ENCODE measurements at regions not wholly inside any gene's neighbourhood (a gene's known extent, or its start where the extent isn't known, plus 50 kb on each side); places are given as distances from the start of the nearest gene placed in this dataset.

DNA sequence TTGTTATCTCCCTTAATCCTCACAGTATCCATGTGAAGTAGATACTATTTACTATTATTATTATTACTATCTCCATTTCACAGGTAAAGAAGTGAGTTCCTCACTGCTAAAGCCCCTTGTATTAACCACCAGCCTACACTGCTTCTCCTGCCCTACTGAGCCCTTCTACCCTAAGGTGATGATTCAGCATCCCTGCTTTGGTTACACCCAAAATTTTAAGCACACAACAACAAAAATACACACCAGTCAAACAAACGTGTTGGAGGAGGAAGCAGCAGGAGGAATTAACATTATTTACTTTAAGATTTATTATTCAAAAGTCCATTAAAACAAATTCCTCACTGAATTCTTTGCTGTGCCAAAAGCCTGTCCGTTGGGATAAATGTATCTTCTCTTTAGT lies 370.2 kb upstream of the BRINP1 start:
- no CpG with 5 or more reads among the region's 2 CpGs for WGBS (ENCODE audit: insufficient coverage)
- no peak for TF ChIP-seq EZH2 (IDR thresholded peaks at IDR 0.05; ENCODE audit: borderline replicate concordance, insufficient read depth, low read depth, low read length, poor library complexity, severe bottlenecking)
- TF ChIP-seq, protein P1, sequence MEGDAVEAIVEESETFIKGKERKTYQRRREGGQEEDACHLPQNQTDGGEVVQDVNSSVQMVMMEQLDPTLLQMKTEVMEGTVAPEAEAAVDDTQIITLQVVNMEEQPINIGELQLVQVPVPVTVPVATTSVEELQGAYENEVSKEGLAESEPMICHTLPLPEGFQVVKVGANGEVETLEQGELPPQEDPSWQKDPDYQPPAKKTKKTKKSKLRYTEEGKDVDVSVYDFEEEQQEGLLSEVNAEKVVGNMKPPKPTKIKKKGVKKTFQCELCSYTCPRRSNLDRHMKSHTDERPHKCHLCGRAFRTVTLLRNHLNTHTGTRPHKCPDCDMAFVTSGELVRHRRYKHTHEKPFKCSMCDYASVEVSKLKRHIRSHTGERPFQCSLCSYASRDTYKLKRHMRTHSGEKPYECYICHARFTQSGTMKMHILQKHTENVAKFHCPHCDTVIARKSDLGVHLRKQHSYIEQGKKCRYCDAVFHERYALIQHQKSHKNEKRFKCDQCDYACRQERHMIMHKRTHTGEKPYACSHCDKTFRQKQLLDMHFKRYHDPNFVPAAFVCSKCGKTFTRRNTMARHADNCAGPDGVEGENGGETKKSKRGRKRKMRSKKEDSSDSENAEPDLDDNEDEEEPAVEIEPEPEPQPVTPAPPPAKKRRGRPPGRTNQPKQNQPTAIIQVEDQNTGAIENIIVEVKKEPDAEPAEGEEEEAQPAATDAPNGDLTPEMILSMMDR (IDR thresholded peaks at IDR 0.05), result no peak
- H3K27ac ChIP-seq (ENCODE audit: low read length in 2 of 2), result no peak overlapping the region
- Mint-ChIP-seq H3K4me3 (no peak overlapping the region), H3K4me1 (peaks cover 29% of the 10 kb centered on the region), H3K27ac (no peak overlapping the region), H3K27me3 (no peaks in the 10 kb centered on the region), H3K9me3 (ENCODE audit: insufficient read depth) (peaks cover 6% of the 10 kb centered on the region)
- intact Hi-C loops (cut with micrococcal nuclease), result no loop called here
- H3K36me3 ChIP-seq (replicated peaks in 1 of 2; ENCODE audit: control extremely low read depth in 1 of 2, control insufficient read depth in 1 of 2, extremely low read depth in 1 of 2, insufficient read depth in 2 of 2, low read length in 1 of 2), result no peaks in the 10 kb centered on the region
- H4K20me1 ChIP-seq (ENCODE audit: control insufficient read depth, insufficient read depth, low read length, poor library complexity, severe bottlenecking), result no peaks in the 10 kb centered on the region
- no peak overlapping the region for H2AFZ ChIP-seq (ENCODE audit: insufficient read depth, low read depth, low read length, poor library complexity, severe bottlenecking)
- H3K4me3 ChIP-seq (ENCODE audit: control extremely low read depth in 1 of 5, extremely low read depth in 1 of 5, insufficient read depth in 1 of 5, low read depth in 2 of 5, low read length in 4 of 5), result no peak overlapping the region
- CTCF ChIA-PET, result no interaction called here
- POLR2A ChIA-PET, result no interaction called here
- H3K9me3 ChIP-seq (ENCODE audit: control extremely low read depth in 1 of 3, control insufficient read depth in 2 of 3, insufficient read depth in 1 of 3, low read length in 2 of 3), result no peaks in the 10 kb centered on the region
- ATAC-seq (ENCODE audit: low read depth) (no peak), DNase-seq (no peak)
- H3K79me2 ChIP-seq (ENCODE audit: control insufficient read depth, insufficient read depth, low read length), result no peaks in the 10 kb centered on the region
- no peak overlapping the region for H3K9ac ChIP-seq (ENCODE audit: low read length)
- peaks cover 10 to 15% of the 10 kb centered on the region in 2 donors for H3K4me1 ChIP-seq (ENCODE audit: control insufficient read depth in 2 of 2, insufficient read depth in 2 of 2, low read length in 2 of 2)
- H3K27me3 ChIP-seq (replicated peaks in 1 of 4; ENCODE audit: control extremely low read depth in 1 of 4, control insufficient read depth in 3 of 4, insufficient read depth in 4 of 4, low read length in 3 of 4), result no peaks in the 10 kb centered on the region
- H3K4me2 ChIP-seq (replicated peaks; ENCODE audit: low read depth, low read length, poor library complexity, severe bottlenecking), result no peak overlapping the region

DNA sequence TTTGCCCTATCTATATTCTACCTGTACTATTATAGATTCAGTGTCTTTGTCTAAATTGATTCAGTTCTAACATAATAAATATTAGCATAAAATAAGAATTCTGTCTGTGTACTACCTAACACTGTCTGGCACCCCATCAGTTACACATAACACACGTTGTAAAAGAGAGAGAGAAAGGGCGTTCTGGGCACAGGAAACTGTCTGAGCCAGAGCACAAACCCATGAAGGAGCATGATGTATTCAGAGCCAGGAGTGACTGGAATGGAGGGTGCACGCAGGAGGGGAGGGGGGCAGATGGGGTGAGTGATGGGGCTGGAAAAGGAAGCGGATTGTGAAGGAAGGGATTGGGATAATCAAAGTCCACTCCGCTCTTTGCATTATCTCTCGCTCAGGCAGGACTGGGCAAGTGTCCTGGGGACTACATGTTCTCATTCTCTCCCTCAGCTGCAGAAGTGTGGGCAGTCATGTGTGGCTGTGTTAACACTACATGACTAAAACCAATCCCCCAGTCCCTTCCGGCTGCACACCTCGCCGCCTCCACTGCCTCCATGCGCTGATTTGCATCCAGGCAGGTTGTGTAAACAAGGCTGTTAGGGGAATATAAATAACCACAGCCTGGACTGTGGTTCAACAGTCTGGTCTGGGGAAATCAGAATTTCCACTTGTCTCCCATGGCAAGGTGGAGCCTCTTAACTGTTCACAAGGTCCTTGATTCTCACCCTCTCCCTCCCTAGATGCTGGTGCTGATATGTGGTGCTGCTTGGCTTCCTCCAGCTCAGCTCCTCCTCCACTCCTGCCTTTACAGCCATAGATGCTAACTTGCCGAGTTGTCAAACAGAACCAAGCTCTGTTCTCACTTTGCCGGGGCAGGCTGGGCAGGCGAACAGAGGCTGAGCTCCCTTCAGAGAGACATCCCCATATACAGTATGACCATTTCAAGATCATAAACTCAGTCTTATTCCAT lies 367.5 kb upstream of the BRINP1 start:
- H3K27ac Mint-ChIP-seq, result peak overlapping the region; percentile 85
- peak overlapping the region; percentile 35 for H3K9ac ChIP-seq (ENCODE audit: low read length)
- H4K20me1 ChIP-seq (ENCODE audit: control insufficient read depth, insufficient read depth, low read length, poor library complexity, severe bottlenecking), result no peaks in the 10 kb centered on the region
- no peak for TF ChIP-seq EZH2 (IDR thresholded peaks at IDR 0.05; ENCODE audit: borderline replicate concordance, insufficient read depth, low read depth, low read length, poor library complexity, severe bottlenecking)
- TF ChIP-seq, protein P1 (IDR thresholded peaks at IDR 0.05), result no peak
- H3K27me3 ChIP-seq (replicated peaks in 1 of 4; ENCODE audit: control extremely low read depth in 1 of 4, control insufficient read depth in 3 of 4, insufficient read depth in 4 of 4, low read length in 3 of 4), result no peaks in the 10 kb centered on the region
- ChIA-PET CTCF (no interaction called here), POLR2A (interaction anchor here (0.6 kb wide), 1 partner anchor 47 kb away, joined by 8 read pairs; no protein-coding TSS in a partner anchor)
- no peaks in the 10 kb centered on the region for H3K9me3 Mint-ChIP-seq (ENCODE audit: insufficient read depth)
- peak; percentile 92 for ATAC-seq (ENCODE audit: low read depth)
- intact Hi-C loops (cut with micrococcal nuclease), result no loop called here
- H3K9me3 ChIP-seq (ENCODE audit: control extremely low read depth in 1 of 3, control insufficient read depth in 2 of 3, insufficient read depth in 1 of 3, low read length in 2 of 3), result peaks cover 0 to 3% (median 0%) of the 10 kb centered on the region in 3 donors
- peaks cover 10 to 15% of the 10 kb centered on the region in 2 donors for H3K4me1 ChIP-seq (ENCODE audit: control insufficient read depth in 2 of 2, insufficient read depth in 2 of 2, low read length in 2 of 2)
- no peak overlapping the region for H3K27ac ChIP-seq (ENCODE audit: low read length in 2 of 2)
- peak overlapping the region; percentile 78 for H3K4me3 Mint-ChIP-seq
- WGBS (ENCODE audit: insufficient coverage), result 15% methylated on average over 4 of the region's 13 CpGs
- H3K4me2 ChIP-seq (replicated peaks; ENCODE audit: low read depth, low read length, poor library complexity, severe bottlenecking), result peak overlapping the region; percentile 62
- peak; percentile 36 for DNase-seq
- H3K27me3 Mint-ChIP-seq, result no peaks in the 10 kb centered on the region
- no peaks in the 10 kb centered on the region for H3K79me2 ChIP-seq (ENCODE audit: control insufficient read depth, insufficient read depth, low read length)
- H3K4me3 ChIP-seq (ENCODE audit: control extremely low read depth in 1 of 5, extremely low read depth in 1 of 5, insufficient read depth in 1 of 5, low read depth in 2 of 5, low read length in 4 of 5), result no peak overlapping the region
- peak overlapping the region; percentile 48 for H2AFZ ChIP-seq (ENCODE audit: insufficient read depth, low read depth, low read length, poor library complexity, severe bottlenecking)
- no peaks in the 10 kb centered on the region for H3K36me3 ChIP-seq (replicated peaks in 1 of 2; ENCODE audit: control extremely low read depth in 1 of 2, control insufficient read depth in 1 of 2, extremely low read depth in 1 of 2, insufficient read depth in 2 of 2, low read length in 1 of 2)
- peaks cover 29% of the 10 kb centered on the region for H3K4me1 Mint-ChIP-seq
